PFSK-1 (cell line): ENCODE measurements at regions not wholly inside any gene's neighbourhood (a gene's known extent, or its start where the extent isn't known, plus 50 kb on each side); places are given as distances from the start of the nearest gene placed in this dataset.

Source experiments
- POLR2AphosphoS5 ChIP-seq: IDR thresholded peaks from 2 replicates; pipeline ENCODE4 v1.6.1; 2012; ENCODE audit warnings: low read depth, mild to moderate bottlenecking, control low read depth, low read length, moderate library complexity
- TAF1 ChIP-seq: IDR thresholded peaks from 2 replicates; pipeline ENCODE4 v1.6.1; 2012; ENCODE audit warnings: low read length, control low read depth, borderline replicate concordance; ENCODE audit not compliant: insufficient read depth
- TF ChIP-seq, protein P1 (sequence below), 2 experiments: IDR thresholded peaks; 2 replicates each; pipeline versions ENCODE4 v1.6.1 to v1.8.0; 2011 to 2012; ENCODE audit warnings: low read depth in 2 of 2, low read length in 2 of 2, control low read depth in 1 of 2, inconsistent platforms in 1 of 2, mild to moderate bottlenecking in 1 of 2, moderate library complexity in 1 of 2; ENCODE audit not compliant: insufficient read depth in 1 of 2

DNA sequence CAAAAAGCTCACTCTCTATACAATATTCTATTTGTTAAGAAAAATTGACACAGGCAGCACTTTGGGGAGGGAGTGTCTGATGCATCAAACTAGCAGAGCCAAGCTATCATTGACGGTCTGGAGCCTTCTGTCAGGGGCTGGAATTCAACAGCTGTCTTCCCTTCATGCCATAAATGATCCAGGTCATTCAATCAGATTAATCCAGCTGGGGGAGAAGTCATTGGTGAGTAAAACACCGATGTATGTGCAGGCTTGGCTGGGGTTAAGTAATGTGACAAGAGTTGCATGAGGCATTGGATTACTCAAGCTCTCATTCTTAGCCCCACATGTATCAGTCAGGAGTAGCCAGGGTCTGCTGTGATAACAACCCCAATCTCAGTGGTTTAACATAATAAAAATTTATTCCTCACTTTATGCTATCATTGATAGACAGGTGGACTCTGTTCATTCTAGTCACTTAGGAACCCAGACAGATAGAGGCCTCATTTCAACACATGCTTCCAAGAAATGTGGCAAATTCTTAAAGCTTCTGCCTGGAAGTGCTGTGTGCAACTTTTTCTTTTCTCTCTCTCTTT lies 118.1 kb upstream of the GADD45A start:
- TF ChIP-seq POLR2AphosphoS5 (no peak), TAF1 (no peak)
- TF ChIP-seq, protein P1, sequence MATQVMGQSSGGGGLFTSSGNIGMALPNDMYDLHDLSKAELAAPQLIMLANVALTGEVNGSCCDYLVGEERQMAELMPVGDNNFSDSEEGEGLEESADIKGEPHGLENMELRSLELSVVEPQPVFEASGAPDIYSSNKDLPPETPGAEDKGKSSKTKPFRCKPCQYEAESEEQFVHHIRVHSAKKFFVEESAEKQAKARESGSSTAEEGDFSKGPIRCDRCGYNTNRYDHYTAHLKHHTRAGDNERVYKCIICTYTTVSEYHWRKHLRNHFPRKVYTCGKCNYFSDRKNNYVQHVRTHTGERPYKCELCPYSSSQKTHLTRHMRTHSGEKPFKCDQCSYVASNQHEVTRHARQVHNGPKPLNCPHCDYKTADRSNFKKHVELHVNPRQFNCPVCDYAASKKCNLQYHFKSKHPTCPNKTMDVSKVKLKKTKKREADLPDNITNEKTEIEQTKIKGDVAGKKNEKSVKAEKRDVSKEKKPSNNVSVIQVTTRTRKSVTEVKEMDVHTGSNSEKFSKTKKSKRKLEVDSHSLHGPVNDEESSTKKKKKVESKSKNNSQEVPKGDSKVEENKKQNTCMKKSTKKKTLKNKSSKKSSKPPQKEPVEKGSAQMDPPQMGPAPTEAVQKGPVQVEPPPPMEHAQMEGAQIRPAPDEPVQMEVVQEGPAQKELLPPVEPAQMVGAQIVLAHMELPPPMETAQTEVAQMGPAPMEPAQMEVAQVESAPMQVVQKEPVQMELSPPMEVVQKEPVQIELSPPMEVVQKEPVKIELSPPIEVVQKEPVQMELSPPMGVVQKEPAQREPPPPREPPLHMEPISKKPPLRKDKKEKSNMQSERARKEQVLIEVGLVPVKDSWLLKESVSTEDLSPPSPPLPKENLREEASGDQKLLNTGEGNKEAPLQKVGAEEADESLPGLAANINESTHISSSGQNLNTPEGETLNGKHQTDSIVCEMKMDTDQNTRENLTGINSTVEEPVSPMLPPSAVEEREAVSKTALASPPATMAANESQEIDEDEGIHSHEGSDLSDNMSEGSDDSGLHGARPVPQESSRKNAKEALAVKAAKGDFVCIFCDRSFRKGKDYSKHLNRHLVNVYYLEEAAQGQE (IDR thresholded peaks at IDR 0.05; ENCODE audit: insufficient read depth in 1 of 2, low read depth in 2 of 2, low read length in 2 of 2), result no peak
